OCI-LY1 (cell line): ENCODE measurements at regions not wholly inside any gene's neighbourhood (a gene's known extent, or its start where the extent isn't known, plus 50 kb on each side); places are given as distances from the start of the nearest gene placed in this dataset.

ENCODE experiments used
- H2AFZ ChIP-seq: fragments of 200-600 bp; sonication (generic), shearing (Covaris generic); 2 replicates; pipeline ENCODE4 v1.6.0; 2014; ENCODE audit warnings: antibody characterized with exemption, mild to moderate bottlenecking, low read length
- H3F3A ChIP-seq: fragments of 200-600 bp; sonication (generic), shearing (Covaris generic); 2 replicates; pipeline ENCODE4 v1.6.0; 2014; ENCODE audit warnings: mild to moderate bottlenecking, antibody characterized with exemption, low read length, moderate library complexity; ENCODE audit not compliant: insufficient read depth
- H3K27ac ChIP-seq: fragments of 200-600 bp; sonication (generic); 2 replicates; pipeline ENCODE4 v1.5.1; 2014; ENCODE audit warnings: low read length, mixed run types, mild to moderate bottlenecking, low read depth; ENCODE audit not compliant: poor library complexity, severe bottlenecking
- H3K27me3 ChIP-seq: fragments of 200-600 bp; sonication (generic); 2 replicates; pipeline ENCODE4 v1.6.0; 2014; ENCODE audit warnings: antibody characterized with exemption, mild to moderate bottlenecking, low read length, moderate library complexity; ENCODE audit not compliant: insufficient read depth
- H3K36me3 ChIP-seq: fragments of 200-600 bp; sonication (generic); 2 replicates; pipeline ENCODE4 v1.6.1; 2014; ENCODE audit warnings: mild to moderate bottlenecking, antibody characterized with exemption, low read length, moderate library complexity, mixed read lengths; ENCODE audit not compliant: insufficient read depth
- H3K4me1 ChIP-seq: fragments of 200-600 bp; sonication (generic); 2 replicates; pipeline ENCODE4 v1.5.1; 2014; ENCODE audit warnings: mild to moderate bottlenecking, low read length, moderate library complexity; ENCODE audit not compliant: insufficient read depth, severe bottlenecking
- H3K4me2 ChIP-seq: fragments of 200-600 bp; sonication (generic), shearing (Covaris generic); 2 replicates; pipeline ENCODE4 v1.6.1; 2014; ENCODE audit warnings: low read length
- H3K4me3 ChIP-seq: fragments of 200-600 bp; sonication (generic); 2 replicates; pipeline ENCODE4 v1.5.1; 2014; ENCODE audit warnings: low read length, low read depth, mild to moderate bottlenecking, mixed read lengths; ENCODE audit not compliant: poor library complexity, severe bottlenecking
- H3K79me2 ChIP-seq: fragments of 200-600 bp; shearing (Covaris generic); 2 replicates; pipeline ENCODE4 v1.6.1; 2016; ENCODE audit warnings: mixed run types, low read length, mixed read lengths; ENCODE audit not compliant: insufficient read depth
- H3K9ac ChIP-seq: fragments of 200-600 bp; sonication (generic), shearing (Covaris generic); 2 replicates; pipeline ENCODE4 v1.6.1; 2014; ENCODE audit warnings: mild to moderate bottlenecking, low read length, mixed read lengths
- H3K9me2 ChIP-seq: fragments of 200-600 bp; sonication (generic), shearing (Covaris generic); 2 replicates; pipeline ENCODE4 v1.6.1; 2014; ENCODE audit warnings: low read depth, mild to moderate bottlenecking, low read length, mixed read lengths
- H3K9me3 ChIP-seq: fragments of 200-600 bp; shearing (Covaris generic); 2 replicates; pipeline ENCODE4 v1.6.1; 2014; ENCODE audit warnings: low read length, mixed read lengths
- H4K20me1 ChIP-seq: fragments of 200-600 bp; sonication (generic), shearing (Covaris generic); 2 replicates; pipeline ENCODE4 v1.6.0; 2016; ENCODE audit warnings: mild to moderate bottlenecking, low read length; ENCODE audit not compliant: insufficient read depth
- EZH2 ChIP-seq: fragments of 200-600 bp; sonication (generic), shearing (Covaris generic); IDR thresholded peaks from 2 replicates; pipeline ENCODE4 v1.8.0; 2017; ENCODE audit warnings: borderline replicate concordance, mixed run types, mild to moderate bottlenecking, antibody characterized with exemption, low read length, moderate library complexity, mixed read lengths
- TF ChIP-seq, protein P1 (sequence below): fragments of 200-600 bp; sonication (generic), shearing (Covaris generic); IDR thresholded peaks from 2 replicates; pipeline ENCODE4 v1.5.1; 2017; ENCODE audit warnings: mild to moderate bottlenecking, antibody characterized with exemption, low read length, moderate library complexity, mixed read lengths

GRCh38 chr3:110925798-110926197 lies 145.8 kb upstream of the NECTIN3 start:
- H3K27me3 ChIP-seq, result no peaks in the 10 kb centered on the region
- TF ChIP-seq EZH2, result no peak
- TF ChIP-seq, protein P1, sequence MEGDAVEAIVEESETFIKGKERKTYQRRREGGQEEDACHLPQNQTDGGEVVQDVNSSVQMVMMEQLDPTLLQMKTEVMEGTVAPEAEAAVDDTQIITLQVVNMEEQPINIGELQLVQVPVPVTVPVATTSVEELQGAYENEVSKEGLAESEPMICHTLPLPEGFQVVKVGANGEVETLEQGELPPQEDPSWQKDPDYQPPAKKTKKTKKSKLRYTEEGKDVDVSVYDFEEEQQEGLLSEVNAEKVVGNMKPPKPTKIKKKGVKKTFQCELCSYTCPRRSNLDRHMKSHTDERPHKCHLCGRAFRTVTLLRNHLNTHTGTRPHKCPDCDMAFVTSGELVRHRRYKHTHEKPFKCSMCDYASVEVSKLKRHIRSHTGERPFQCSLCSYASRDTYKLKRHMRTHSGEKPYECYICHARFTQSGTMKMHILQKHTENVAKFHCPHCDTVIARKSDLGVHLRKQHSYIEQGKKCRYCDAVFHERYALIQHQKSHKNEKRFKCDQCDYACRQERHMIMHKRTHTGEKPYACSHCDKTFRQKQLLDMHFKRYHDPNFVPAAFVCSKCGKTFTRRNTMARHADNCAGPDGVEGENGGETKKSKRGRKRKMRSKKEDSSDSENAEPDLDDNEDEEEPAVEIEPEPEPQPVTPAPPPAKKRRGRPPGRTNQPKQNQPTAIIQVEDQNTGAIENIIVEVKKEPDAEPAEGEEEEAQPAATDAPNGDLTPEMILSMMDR, result no peak
- H2AFZ ChIP-seq, result no peak overlapping the region
- H3K9ac ChIP-seq, result no peak overlapping the region
- no peaks in the 10 kb centered on the region for H3K9me3 ChIP-seq
- no peaks in the 10 kb centered on the region for H3K9me2 ChIP-seq
- H3K27ac ChIP-seq, result no peak overlapping the region
- H3F3A ChIP-seq, result no peaks in the 10 kb centered on the region
- H3K4me3 ChIP-seq, result no peak overlapping the region
- H3K36me3 ChIP-seq, result no peaks in the 10 kb centered on the region
- no peaks in the 10 kb centered on the region for H3K4me1 ChIP-seq
- no peaks in the 10 kb centered on the region for H4K20me1 ChIP-seq
- no peaks in the 10 kb centered on the region for H3K79me2 ChIP-seq
- H3K4me2 ChIP-seq, result no peak overlapping the region

- H3K9ac ChIP-seq, result no peak overlapping the region
These were observed 143.5 kb upstream of the NECTIN3 start for GRCh38 chr3:110928016-110928662.

DNA sequence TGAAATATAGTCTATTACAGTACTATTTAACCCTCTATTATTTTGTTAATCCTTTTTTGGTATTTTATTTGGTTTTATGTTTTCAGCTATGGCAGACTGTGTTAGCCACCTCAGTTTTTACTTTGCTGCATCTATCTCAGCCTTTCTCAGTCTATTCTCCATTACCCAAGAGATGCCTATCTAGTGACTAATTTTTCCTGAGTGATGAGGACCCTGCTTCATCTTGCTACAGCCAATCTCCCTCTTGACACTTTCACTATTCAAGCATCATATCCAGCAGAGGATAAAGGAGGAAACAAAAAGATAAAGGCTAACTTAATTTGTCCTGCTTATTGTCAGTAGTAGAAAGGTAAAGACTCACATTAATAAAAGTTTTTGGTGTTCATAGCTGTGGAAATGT lies 141.8 kb upstream of the NECTIN3 start:
- Histone ChIP-seq H4K20me1 (no peaks in the 10 kb centered on the region), H3K4me1 (no peaks in the 10 kb centered on the region), H3K9me3 (no peaks in the 10 kb centered on the region), H3K9ac (no peak overlapping the region), H3K4me2 (no peak overlapping the region), H3K79me2 (no peaks in the 10 kb centered on the region), H3K27ac (no peak overlapping the region), H3K9me2 (no peaks in the 10 kb centered on the region), H3K4me3 (no peak overlapping the region), H3K27me3 (no peaks in the 10 kb centered on the region), H2AFZ (no peak overlapping the region), H3K36me3 (no peaks in the 10 kb centered on the region), H3F3A (no peaks in the 10 kb centered on the region)
- TF ChIP-seq EZH2, result no peak
- TF ChIP-seq, protein P1, result no peak

More at GRCh38 chr3:110928016-110928662, 143.5 kb upstream of the NECTIN3 start:
- Histone ChIP-seq H3K79me2 (no peaks in the 10 kb centered on the region), H3K4me1 (no peaks in the 10 kb centered on the region), H3K9me2 (no peaks in the 10 kb centered on the region), H2AFZ (no peak overlapping the region; the same call in 1 of the 2 replicates), H3K27ac (no peak overlapping the region), H3K9me3 (no peaks in the 10 kb centered on the region), H3K36me3 (no peaks in the 10 kb centered on the region), H3K4me3 (no peak overlapping the region), H3K27me3 (no peaks in the 10 kb centered on the region), H4K20me1 (no peaks in the 10 kb centered on the region), H3F3A (no peaks in the 10 kb centered on the region), H3K4me2 (no peak overlapping the region)
- TF ChIP-seq, protein P1, result no peak
- no peak for TF ChIP-seq EZH2
